GM18907 (cell line): ENCODE measurements at regions not wholly inside any gene's neighbourhood (a gene's known extent, or its start where the extent isn't known, plus 50 kb on each side); places are given as distances from the start of the nearest gene placed in this dataset.

Source experiments
- ATAC-seq: cut with Tn5 transposase; IDR thresholded peaks from one replicate; pipeline ENCODE4 v1.9.1; 2021; ENCODE audit warnings: mild to moderate bottlenecking, moderate library complexity; ENCODE audit not compliant: unreplicated experiment

- ATAC-seq, result no peak
These were observed 176.9 kb upstream of the FMN2 start for GRCh38 chr1:239914751-239915231.

- no peak for ATAC-seq
These were observed 173.0 kb upstream of the FMN2 start for GRCh38 chr1:239918634-239919033.

GRCh38 chr1:239920214-239920613 is 171.5 kb upstream of the FMN2 start:
- no peak for ATAC-seq

GRCh38 chr1:239922778-239923522 is 168.7 kb upstream of the FMN2 start:
- ATAC-seq, result no peak

- no peak for ATAC-seq
These were observed 166.8 kb upstream of the FMN2 start for GRCh38 chr1:239924741-239925350.

GRCh38 chr1:239926184-239926583 is 165.5 kb upstream of the FMN2 start:
- ATAC-seq, result no peak

- no peak for ATAC-seq
These were observed 162.4 kb upstream of the FMN2 start for GRCh38 chr1:239929317-239929716.

- ATAC-seq, result no peak
These were observed 160.9 kb upstream of the FMN2 start for GRCh38 chr1:239930686-239931262.

GRCh38 chr1:239931341-239931740 is 160.3 kb upstream of the FMN2 start:
- no peak for ATAC-seq

GRCh38 chr1:239939602-239940001 is 152.1 kb upstream of the FMN2 start:
- ATAC-seq, result no peak

GRCh38 chr1:239943761-239944160 is 147.9 kb upstream of the FMN2 start:
- no peak for ATAC-seq

GRCh38 chr1:239944666-239945065 is 147.0 kb upstream of the FMN2 start:
- no peak for ATAC-seq

GRCh38 chr1:239947801-239948200 is 143.9 kb upstream of the FMN2 start:
- no peak for ATAC-seq

GRCh38 chr1:239951511-239952140 is 140.1 kb upstream of the FMN2 start:
- peak; percentile 68 for ATAC-seq

- peak; percentile 60 for ATAC-seq
These were observed 139.1 kb upstream of the FMN2 start for GRCh38 chr1:239952348-239953308.

GRCh38 chr1:239954836-239955235 is 136.8 kb upstream of the FMN2 start:
- no peak for ATAC-seq

- ATAC-seq, result no peak
These were observed 136.3 kb upstream of the FMN2 start for GRCh38 chr1:239955431-239955830.

- ATAC-seq, result no peak
These were observed 135.4 kb upstream of the FMN2 start for GRCh38 chr1:239956263-239956662.

GRCh38 chr1:239958063-239958462 is 133.6 kb upstream of the FMN2 start:
- ATAC-seq, result no peak

- no peak for ATAC-seq
These were observed 131.3 kb upstream of the FMN2 start for GRCh38 chr1:239960366-239960765.

- ATAC-seq, result no peak
These were observed 127.8 kb upstream of the FMN2 start for GRCh38 chr1:239963856-239964255.
